GM12892 (cell line): ENCODE measurements at regions not wholly inside any gene's neighbourhood (a gene's known extent, or its start where the extent isn't known, plus 50 kb on each side); places are given as distances from the start of the nearest gene placed in this dataset.

Experiments
- DNase-seq: peaks from one replicate; pipeline ENCODE4 v3.0.0; 2011; ENCODE audit not compliant: insufficient read length
- FAIRE-seq: peaks from 2 replicates; lab custom pipeline; 2011; peaks lifted over from hg19 to GRCh38; lab: Jason Lieb, UNC
- POLR2A ChIP-seq: IDR thresholded peaks from 2 replicates; pipeline ENCODE4 v1.6.1; 2011; ENCODE audit warnings: low read depth, low read length, control low read depth
- POLR2AphosphoS5 ChIP-seq: IDR thresholded peaks from 2 replicates; pipeline ENCODE4 v1.6.1; 2011; ENCODE audit warnings: low read depth, low read length, control low read depth
- TAF1 ChIP-seq: IDR thresholded peaks from 2 replicates; pipeline ENCODE4 v1.6.1; 2011; ENCODE audit warnings: low read depth, mild to moderate bottlenecking, control low read depth, low read length, borderline replicate concordance

GRCh38 chr5:136805466-136805865 lies 440.1 kb upstream of the TRPC7 start:
- FAIRE-seq, result no peak
- DNase-seq, result no peak
- TF ChIP-seq TAF1 (no peak), POLR2AphosphoS5 (no peak), POLR2A (no peak)

GRCh38 chr5:136802383-136802782 lies 437.0 kb upstream of the TRPC7 start:
- TF ChIP-seq POLR2A (no peak), TAF1 (no peak), POLR2AphosphoS5 (no peak)
- FAIRE-seq (no peak), DNase-seq (no peak)

- DNase-seq (no peak), FAIRE-seq (no peak)
- no peak for TF ChIP-seq POLR2A
- no peak for TF ChIP-seq POLR2AphosphoS5
- TF ChIP-seq TAF1, result no peak
Observed at GRCh38 chr5:136799806-136800372, 434.5 kb upstream of the TRPC7 start.

- no peak for FAIRE-seq
- no peak for DNase-seq
- no peak for TF ChIP-seq TAF1
- TF ChIP-seq POLR2A, result no peak
- no peak for TF ChIP-seq POLR2AphosphoS5
Observed at GRCh38 chr5:136793300-136793699, 428.0 kb upstream of the TRPC7 start.

- TF ChIP-seq POLR2AphosphoS5 (no peak), POLR2A (no peak), TAF1 (no peak)
- DNase-seq, result no peak
- no peak for FAIRE-seq
Observed at GRCh38 chr5:136781464-136781863, 416.1 kb upstream of the TRPC7 start.

- no peak for TF ChIP-seq TAF1
- TF ChIP-seq POLR2AphosphoS5, result no peak
- TF ChIP-seq POLR2A, result no peak
- no peak for DNase-seq
- FAIRE-seq, result no peak
Observed at GRCh38 chr5:136780518-136780917, 415.2 kb upstream of the TRPC7 start.

DNA sequence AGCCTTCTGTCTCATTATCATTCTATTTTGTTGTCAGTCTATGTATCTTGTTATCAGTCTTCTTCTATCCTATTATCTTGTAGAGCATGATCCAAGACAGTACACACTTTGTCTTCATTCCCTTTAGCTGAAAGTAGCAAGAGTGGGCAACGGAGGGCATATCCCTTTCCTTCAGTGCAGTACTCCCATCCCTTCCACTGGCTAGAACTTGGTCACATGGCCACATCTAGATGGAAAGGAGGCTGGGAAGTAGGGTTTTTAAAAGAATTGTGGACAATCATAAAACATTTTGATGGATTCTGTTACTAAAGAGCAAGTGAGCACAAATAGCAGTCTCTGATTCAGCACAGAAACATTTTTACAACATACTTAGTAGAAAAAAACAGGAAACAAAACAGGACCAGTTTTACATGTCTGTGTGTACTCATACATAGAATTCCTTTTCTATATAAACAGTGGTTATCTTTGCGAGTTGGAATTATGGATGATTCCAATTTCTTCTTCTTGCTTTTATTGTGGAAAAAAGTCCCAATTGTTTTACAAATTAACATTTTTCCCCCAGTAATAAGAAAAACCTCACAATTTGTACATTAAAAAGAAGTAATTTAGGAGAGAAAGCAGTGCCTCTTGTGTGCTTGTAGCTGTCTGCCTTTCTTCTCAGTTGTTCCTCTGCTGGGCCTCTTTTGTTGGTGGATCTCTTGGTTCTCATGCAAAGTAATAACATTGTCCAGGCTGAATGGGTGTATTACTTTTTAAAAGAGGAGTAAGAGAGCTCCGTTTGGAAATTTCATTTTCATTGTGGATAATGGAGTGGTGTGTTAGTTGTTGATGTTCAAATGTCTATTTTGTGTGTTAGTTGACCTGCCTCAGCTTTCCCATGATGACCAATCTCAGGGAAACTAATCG lies 410.9 kb upstream of the TRPC7 start:
- FAIRE-seq (no peak), DNase-seq (no peak)

GRCh38 chr5:136772491-136772890 lies 407.1 kb upstream of the TRPC7 start:
- FAIRE-seq (no peak), DNase-seq (no peak)
- TF ChIP-seq POLR2AphosphoS5 (no peak), POLR2A (no peak), TAF1 (no peak)

More for the DNA sequence above, 410.9 kb upstream of the TRPC7 start:
- TF ChIP-seq POLR2AphosphoS5 (no peak), TAF1 (no peak), POLR2A (no peak)

DNA sequence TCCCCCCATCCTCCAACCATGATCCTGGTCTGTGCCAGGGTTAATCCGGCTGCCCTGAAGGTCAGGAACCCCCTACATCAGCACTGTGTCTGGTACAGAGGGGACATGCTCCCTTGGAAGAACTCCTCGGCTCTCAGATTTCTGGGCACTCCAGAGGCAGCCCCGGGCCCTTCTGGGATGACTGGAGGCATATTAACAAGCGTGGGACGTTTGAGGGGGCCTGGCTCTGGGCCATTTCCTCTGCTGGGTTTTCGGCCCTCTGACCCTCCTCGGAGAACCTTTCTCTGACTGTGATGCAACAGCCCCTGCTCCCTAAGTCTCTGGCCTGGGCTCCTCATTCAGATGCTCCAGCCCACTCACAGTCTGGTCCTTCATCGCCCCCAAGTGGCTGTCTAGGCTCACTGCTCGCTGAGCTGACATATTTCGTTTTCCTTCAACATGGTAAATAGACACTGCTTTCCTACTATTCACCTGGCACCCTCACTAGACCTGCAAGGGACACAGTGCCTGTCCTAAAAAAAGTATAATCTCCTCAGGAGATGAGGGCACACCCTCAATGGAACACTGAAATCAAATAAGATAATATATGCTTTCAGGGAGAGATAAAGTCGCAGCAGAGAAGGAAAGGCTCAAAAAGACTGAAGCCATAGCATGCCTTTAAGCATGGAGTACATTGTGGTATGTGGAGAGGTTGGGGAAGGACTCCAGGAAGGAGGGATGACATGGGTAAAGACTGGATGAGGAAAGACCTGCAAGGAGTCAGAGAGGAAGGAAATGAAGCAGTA lies 404.7 kb upstream of the TRPC7 start:
- TF ChIP-seq POLR2AphosphoS5, result no peak
- TF ChIP-seq POLR2A, result no peak
- TF ChIP-seq TAF1, result no peak
- FAIRE-seq, result peak; percentile 81
- peak; percentile 40 for DNase-seq

GRCh38 chr5:136769093-136769492 lies 403.7 kb upstream of the TRPC7 start:
- FAIRE-seq (no peak), DNase-seq (no peak)
- no peak for TF ChIP-seq POLR2A
- no peak for TF ChIP-seq TAF1
- TF ChIP-seq POLR2AphosphoS5, result no peak

- DNase-seq, result no peak
- TF ChIP-seq TAF1 (no peak), POLR2A (no peak), POLR2AphosphoS5 (no peak)
- no peak for FAIRE-seq
Observed at GRCh38 chr5:136768457-136768856, 403.1 kb upstream of the TRPC7 start.
